ENCODE measurements at regions not wholly inside any gene's neighbourhood (a gene's known extent, or its start where the extent isn't known, plus 50 kb on each side); places are given as distances from the start of the nearest gene placed in this dataset.

GRCh38 chr15:69909719-69910444, 187.8 kb downstream of the TLE3 start:
- no peak overlapping the region for H3K4me3 ChIP-seq (ENCODE audit: low read depth, low read length)
- TF ChIP-seq CTCF (IDR thresholded peaks at IDR 0.05; ENCODE audit: control insufficient read depth, extremely low read depth, insufficient read depth) = no peak
- DNase-seq (ENCODE audit: low read depth) = no peak

- TF ChIP-seq CTCF (IDR thresholded peaks at IDR 0.05; ENCODE audit: control insufficient read depth, extremely low read depth, insufficient read depth) = no peak
- no peak for DNase-seq (ENCODE audit: low read depth)
- no peak overlapping the region for H3K4me3 ChIP-seq (ENCODE audit: low read depth, low read length)
These were observed 187.2 kb downstream of the TLE3 start for GRCh38 chr15:69910514-69910913.

GRCh38 chr15:69912116-69912515, 185.6 kb downstream of the TLE3 start:
- no peak overlapping the region for H3K4me3 ChIP-seq (ENCODE audit: low read depth, low read length)
- no peak for TF ChIP-seq CTCF (IDR thresholded peaks at IDR 0.05; ENCODE audit: control insufficient read depth, extremely low read depth, insufficient read depth)

GRCh38 chr15:69914040-69914439, 183.7 kb downstream of the TLE3 start:
- no peak for TF ChIP-seq CTCF (IDR thresholded peaks at IDR 0.05; ENCODE audit: control insufficient read depth, extremely low read depth, insufficient read depth)
- DNase-seq (ENCODE audit: low read depth) = no peak
- H3K4me3 ChIP-seq (ENCODE audit: low read depth, low read length) = no peak overlapping the region

More at GRCh38 chr15:69912116-69912515, 185.6 kb downstream of the TLE3 start:
- no peak for DNase-seq (ENCODE audit: low read depth)

- no peak for TF ChIP-seq CTCF (IDR thresholded peaks at IDR 0.05; ENCODE audit: control insufficient read depth, extremely low read depth, insufficient read depth)
- DNase-seq (ENCODE audit: low read depth) = no peak
- no peak overlapping the region for H3K4me3 ChIP-seq (ENCODE audit: low read depth, low read length)
These were observed 182.8 kb downstream of the TLE3 start for GRCh38 chr15:69914960-69915359.

GRCh38 chr15:69916169-69916785, 181.4 kb downstream of the TLE3 start:
- TF ChIP-seq CTCF (IDR thresholded peaks at IDR 0.05; ENCODE audit: control insufficient read depth, extremely low read depth, insufficient read depth) = no peak
- H3K4me3 ChIP-seq (ENCODE audit: low read depth, low read length) = no peak overlapping the region
- DNase-seq (ENCODE audit: low read depth) = no peak
